ENCODE measurements at regions not wholly inside any gene's neighbourhood (a gene's known extent, or its start where the extent isn't known, plus 50 kb on each side); places are given as distances from the start of the nearest gene placed in this dataset.

DNA sequence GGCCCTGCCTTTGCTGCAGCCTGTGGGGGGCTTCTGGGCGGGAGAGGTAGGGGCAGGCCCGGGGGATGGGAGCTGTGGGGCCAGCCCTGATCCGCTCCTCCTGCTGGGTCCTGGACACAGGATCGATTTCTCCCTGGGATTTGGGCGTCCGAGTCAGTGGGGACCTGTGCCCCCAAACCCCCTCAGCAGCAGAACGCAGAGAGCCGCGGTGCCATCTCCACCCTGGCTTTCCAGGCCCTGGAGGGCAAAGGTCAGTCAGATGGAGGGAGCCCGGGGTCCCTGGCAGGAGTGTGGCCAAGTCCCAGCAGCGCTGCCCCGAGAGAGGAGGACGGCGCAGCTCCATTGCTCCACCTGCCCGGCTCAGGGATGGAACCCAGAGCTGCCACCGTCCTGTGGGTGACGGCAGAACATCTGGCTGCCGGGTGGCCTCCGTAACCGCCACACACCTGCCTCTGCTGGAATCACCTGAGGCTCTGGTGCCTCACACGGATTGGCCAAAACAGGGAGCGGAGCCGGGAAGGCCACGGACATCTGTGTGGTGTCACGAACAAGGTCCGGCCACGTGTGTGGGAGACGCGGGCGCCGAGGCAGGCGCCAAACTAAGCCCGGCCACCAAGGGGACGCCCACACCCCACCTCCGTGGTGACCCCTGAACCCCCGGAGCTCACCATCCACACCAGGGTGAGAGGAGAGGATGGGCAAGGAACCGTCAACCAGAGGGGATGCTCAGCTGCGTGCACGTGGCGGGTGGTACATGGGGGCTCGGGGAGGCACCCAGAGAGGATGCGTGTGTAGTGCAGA is 80.3 kb upstream of the FBRSL1 start:
- Histone ChIP-seq H3K27me3 (replicated peaks; ENCODE audit: insufficient read depth) (no peaks in the 10 kb centered on the region), H3K4me1 (ENCODE audit: control insufficient read depth in 1 of 2, low read depth in 2 of 2) (no peaks in the 10 kb centered on the region), H3K4me3 (no peak overlapping the region), H3K9me3 (no peaks in the 10 kb centered on the region), H3K27ac (no peak overlapping the region), H3K36me3 (no peaks in the 10 kb centered on the region)
- DNase-seq (ENCODE audit: low spot score), result no peak
- TF ChIP-seq, protein P1, sequence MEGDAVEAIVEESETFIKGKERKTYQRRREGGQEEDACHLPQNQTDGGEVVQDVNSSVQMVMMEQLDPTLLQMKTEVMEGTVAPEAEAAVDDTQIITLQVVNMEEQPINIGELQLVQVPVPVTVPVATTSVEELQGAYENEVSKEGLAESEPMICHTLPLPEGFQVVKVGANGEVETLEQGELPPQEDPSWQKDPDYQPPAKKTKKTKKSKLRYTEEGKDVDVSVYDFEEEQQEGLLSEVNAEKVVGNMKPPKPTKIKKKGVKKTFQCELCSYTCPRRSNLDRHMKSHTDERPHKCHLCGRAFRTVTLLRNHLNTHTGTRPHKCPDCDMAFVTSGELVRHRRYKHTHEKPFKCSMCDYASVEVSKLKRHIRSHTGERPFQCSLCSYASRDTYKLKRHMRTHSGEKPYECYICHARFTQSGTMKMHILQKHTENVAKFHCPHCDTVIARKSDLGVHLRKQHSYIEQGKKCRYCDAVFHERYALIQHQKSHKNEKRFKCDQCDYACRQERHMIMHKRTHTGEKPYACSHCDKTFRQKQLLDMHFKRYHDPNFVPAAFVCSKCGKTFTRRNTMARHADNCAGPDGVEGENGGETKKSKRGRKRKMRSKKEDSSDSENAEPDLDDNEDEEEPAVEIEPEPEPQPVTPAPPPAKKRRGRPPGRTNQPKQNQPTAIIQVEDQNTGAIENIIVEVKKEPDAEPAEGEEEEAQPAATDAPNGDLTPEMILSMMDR (IDR thresholded peaks at IDR 0.05), result no peak
- ATAC-seq (ENCODE audit: insufficient number of reproducible peaks, low FRiP score, low read depth), result no peak

DNA sequence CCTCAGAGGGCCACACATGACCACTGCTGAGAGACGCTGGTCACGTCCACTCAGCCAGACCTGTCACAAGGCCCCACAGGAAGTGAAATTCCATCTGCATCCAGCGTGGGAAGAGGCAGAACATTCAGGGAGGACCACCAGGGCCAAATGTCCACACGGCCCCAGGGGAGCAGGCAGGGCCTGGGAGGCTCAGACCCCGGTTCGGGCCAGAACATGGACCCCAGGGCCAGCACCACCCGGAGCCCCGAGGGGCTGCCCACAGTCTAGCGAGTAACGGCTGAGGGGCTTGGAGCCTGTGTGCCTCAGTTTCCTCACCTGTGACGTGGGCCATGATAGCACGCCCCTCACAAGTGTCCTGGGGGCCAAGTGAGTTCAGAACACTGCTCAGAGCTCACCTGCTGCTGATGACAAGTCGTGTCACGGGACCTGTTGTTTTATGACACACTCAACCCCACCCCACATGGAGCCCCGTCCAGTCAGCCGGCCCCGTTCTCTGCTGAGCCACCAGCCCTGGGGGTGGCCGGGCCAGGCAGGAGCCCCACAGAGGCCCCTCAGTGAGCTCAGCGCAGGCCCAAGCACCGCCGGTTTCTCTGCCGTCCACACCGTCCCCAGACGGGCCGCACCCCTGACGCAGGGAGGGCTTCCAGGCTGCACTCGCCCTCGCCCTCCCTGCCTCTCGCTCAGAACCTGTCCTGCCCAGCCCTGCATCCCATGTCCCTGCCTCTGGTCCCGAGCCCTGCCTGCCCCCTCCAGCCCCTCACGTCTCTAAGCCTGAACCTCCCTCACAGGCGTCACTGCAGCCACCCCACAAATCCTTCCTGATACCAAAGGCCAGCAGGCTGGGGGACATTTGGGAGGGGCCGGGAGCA is 79.5 kb upstream of the GALNT9 start:
- DNase-seq (ENCODE audit: low spot score) (no peak), ATAC-seq (ENCODE audit: insufficient number of reproducible peaks, low FRiP score, low read depth) (no peak)
- no peaks in the 10 kb centered on the region for H3K36me3 ChIP-seq
- H3K27ac ChIP-seq, result no peak overlapping the region
- no peak overlapping the region for H3K4me3 ChIP-seq
- TF ChIP-seq, protein P1 (IDR thresholded peaks at IDR 0.05), result no peak
- no peaks in the 10 kb centered on the region for H3K9me3 ChIP-seq
- H3K4me1 ChIP-seq (ENCODE audit: control insufficient read depth in 1 of 2, low read depth in 2 of 2), result no peaks in the 10 kb centered on the region
- no peaks in the 10 kb centered on the region for H3K27me3 ChIP-seq (replicated peaks; ENCODE audit: insufficient read depth)

DNA sequence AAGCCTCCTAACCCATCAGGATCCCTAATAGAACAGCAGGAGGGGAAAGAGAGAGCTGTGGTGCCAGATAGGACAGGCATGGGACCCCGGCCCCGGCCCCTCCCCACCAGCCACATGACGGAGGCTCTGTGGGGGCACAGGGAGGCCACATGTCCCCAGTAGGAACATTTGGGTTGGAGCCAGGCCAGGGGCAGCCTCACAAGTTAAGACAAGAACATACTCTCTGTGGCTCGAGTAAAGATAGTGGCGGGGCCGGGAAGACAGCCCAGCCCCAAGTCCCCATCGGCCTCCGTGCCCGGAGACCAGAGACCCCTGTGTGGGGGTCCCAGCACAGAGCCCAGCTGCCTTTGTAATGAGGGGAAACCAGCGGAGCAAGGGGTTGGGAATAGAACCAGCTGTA is 78.6 kb upstream of the GALNT9 start:
- Histone ChIP-seq H3K4me1 (ENCODE audit: control insufficient read depth in 1 of 2, low read depth in 2 of 2) (no peaks in the 10 kb centered on the region), H3K36me3 (no peaks in the 10 kb centered on the region), H3K4me3 (no peak overlapping the region), H3K27me3 (replicated peaks; ENCODE audit: insufficient read depth) (no peaks in the 10 kb centered on the region), H3K9me3 (no peaks in the 10 kb centered on the region), H3K27ac (no peak overlapping the region)
- no peak for ATAC-seq (ENCODE audit: insufficient number of reproducible peaks, low FRiP score, low read depth)
- no peak for DNase-seq (ENCODE audit: low spot score)
- TF ChIP-seq, protein P1 (IDR thresholded peaks at IDR 0.05), result no peak

GRCh38 chr12:132407451-132407961 is 78.1 kb upstream of the GALNT9 start:
- DNase-seq (ENCODE audit: low spot score) (no peak), ATAC-seq (ENCODE audit: insufficient number of reproducible peaks, low FRiP score, low read depth) (no peak)
- H3K27ac ChIP-seq, result no peak overlapping the region
- H3K4me1 ChIP-seq (ENCODE audit: control insufficient read depth in 1 of 2, low read depth in 2 of 2), result no peaks in the 10 kb centered on the region
- TF ChIP-seq, protein P1 (IDR thresholded peaks at IDR 0.05), result no peak
- H3K4me3 ChIP-seq, result no peak overlapping the region
- no peaks in the 10 kb centered on the region for H3K27me3 ChIP-seq (replicated peaks; ENCODE audit: insufficient read depth)
- no peaks in the 10 kb centered on the region for H3K9me3 ChIP-seq
- H3K36me3 ChIP-seq, result no peaks in the 10 kb centered on the region
